GM19025 (cell line): ENCODE measurements at regions not wholly inside any gene's neighbourhood (a gene's known extent, or its start where the extent isn't known, plus 50 kb on each side); places are given as distances from the start of the nearest gene placed in this dataset.

Experiments
- ATAC-seq: cut with Tn5 transposase; IDR thresholded peaks from one replicate; pipeline ENCODE4 v1.9.1; 2021; ENCODE audit warnings: mild to moderate bottlenecking, low read depth, moderate library complexity; ENCODE audit not compliant: unreplicated experiment

GRCh38 chr6:165091121-165091785, 218.2 kb downstream of the C6orf118 start:
- no peak for ATAC-seq

DNA sequence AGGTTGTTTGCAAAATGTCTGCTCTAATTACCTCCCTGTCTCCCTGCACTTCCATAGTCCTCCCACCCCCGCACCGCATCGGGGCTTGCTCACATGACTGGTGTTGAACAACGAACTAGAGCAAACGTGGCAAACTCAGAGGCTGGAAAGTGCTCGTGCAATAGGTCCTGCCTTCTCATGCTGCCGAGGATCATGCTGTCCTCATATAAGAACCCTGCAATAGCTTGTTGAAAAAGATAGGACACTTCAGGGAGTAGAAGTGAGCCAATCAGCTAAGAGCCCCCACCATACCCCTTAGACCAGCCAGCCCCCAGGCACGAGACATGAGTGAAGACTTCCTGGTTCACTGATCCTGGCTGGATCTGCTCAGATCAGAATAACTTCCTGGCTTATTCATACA, 219.2 kb downstream of the C6orf118 start:
- no peak for ATAC-seq

DNA sequence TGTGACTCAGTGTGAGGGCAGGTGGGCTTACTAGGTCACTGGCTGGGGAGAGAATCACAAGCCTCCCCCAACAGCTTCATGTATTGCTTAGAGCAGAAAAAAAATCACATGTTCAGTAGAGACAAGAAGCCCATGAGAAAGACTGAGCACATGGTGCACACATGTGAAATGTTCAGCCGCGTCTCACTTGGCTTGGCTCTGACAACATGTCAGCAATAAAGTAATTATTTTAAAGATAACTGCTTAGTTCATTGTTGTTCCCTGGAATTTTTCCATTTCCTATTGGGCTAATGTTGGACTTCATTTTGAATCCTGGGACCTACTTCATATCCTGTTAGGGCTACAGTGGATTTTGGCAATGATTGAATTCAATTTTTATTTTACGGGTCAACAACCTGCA, 222.6 kb downstream of the C6orf118 start:
- ATAC-seq, result no peak

- ATAC-seq, result no peak
These were observed 226.8 kb downstream of the C6orf118 start for GRCh38 chr6:165082636-165083035.

DNA sequence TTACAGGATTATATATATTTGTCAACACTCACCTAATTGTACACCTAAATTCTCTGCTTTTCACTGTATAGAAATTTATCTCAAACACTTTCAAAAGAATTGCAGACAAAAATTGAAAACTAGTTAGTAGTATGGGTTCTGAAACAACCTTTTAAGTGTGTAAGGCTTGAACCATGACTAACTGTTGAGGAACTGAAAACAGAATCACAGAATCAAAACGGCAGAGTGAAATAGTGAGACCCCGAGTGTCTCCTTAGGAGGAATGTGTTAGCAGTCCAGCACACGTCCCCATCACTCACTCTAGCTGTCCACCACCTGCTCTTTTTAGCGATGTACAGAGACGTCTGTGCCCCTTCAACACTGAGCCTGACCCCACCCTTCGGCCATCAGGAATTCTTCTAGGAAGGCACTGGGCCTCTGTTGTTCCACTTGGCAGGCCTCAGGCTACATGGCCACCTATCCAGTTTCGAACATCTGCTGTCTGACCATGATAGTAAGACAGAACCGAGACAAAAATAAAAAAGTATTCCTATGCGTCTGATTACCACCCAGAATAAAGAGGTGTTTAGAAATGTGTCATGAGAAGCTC, 227.4 kb downstream of the C6orf118 start:
- ATAC-seq, result no peak

DNA sequence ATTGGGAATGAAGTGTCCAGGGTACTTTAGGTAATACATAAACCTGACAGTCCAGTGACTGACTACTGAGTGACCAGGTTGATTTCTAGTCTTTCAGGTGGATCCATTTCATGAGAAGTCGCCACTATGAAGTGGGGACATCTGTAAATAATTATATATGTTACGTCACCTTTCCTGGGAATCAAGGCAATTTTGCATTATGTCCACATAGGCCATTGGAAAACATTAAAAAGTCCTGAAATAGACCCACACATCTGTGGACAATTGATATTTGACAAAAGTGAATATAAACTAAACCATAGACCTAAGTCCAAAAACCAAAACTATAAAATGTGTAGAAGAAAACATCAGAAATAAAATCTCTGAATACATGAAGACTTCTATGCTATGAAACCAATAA, 231.5 kb downstream of the C6orf118 start:
- ATAC-seq, result no peak

- no peak for ATAC-seq
These were observed 237.5 kb downstream of the C6orf118 start for GRCh38 chr6:165071906-165072305.

DNA sequence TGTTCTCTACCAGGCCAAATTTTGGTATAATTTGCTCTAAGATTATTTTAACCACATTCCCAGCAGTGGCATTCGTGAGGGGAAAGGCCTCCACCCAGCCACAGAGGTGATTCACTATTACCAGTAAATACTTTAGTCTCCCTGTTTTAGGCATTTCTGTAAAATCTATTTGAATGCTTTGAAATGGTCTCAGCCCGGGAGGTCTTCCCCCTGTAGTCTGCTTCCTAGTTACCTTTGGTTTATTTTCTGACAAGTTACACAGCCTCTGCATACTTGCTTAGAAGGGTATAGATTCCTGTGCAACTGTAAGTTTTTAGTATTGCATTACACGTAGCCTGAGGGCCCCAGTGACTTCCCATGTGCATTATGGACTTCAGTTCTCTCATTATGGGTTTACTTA, 248.7 kb downstream of the C6orf118 start:
- no peak for ATAC-seq

GRCh38 chr6:165059032-165059431, 250.4 kb downstream of the C6orf118 start:
- ATAC-seq, result no peak

- ATAC-seq, result no peak
These were observed 253.1 kb downstream of the C6orf118 start for GRCh38 chr6:165056292-165056691.

GRCh38 chr6:165055231-165055630, 254.2 kb downstream of the C6orf118 start:
- no peak for ATAC-seq

DNA sequence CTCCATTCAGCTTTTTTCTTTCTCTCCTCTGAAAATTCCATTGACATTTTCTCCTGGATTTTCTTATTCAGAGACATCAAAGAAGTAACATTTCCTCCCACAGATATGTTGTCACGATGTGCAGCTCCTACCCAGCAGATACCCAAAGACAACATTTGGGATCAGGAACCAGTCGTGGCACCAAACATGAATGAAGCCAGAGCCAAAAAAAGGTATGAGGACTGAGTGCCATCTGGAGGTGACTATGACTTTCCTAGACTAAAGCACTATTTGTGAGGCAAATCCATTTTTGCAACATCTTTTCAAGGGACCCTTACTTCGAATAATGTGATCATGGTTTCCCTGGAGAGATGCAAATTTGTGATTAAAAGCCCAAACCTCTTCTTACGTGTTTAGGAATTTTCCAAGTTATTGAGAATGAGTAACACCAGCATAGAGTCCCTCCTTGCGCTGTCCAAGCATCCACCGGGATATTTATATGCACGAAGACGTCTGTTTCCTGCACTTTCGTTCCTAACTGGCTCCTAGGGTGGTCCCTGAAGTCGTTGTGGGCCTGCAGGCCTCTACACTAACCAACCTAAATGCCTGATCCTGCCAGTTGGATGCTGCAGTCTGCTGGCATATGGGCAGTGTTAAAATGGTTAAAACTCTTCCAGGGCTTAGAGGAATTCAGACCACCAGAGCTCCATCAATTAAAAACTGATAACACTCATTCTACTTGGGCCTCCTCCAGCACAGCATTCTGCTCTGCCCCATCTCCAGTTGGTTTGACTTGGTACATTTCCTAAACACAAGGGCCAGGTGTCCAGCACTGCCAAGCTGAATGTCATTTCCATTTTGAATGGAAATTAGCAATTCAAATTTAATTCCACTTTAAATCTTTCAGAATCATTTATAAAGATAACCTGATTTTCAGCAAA, 256.6 kb downstream of the C6orf118 start:
- no peak for ATAC-seq

GRCh38 chr6:165049362-165049761, 260.0 kb downstream of the C6orf118 start:
- ATAC-seq, result no peak

- ATAC-seq, result no peak
These were observed 261.5 kb downstream of the C6orf118 start for GRCh38 chr6:165047952-165048351.

- ATAC-seq, result no peak
These were observed 263.8 kb downstream of the C6orf118 start for GRCh38 chr6:165045631-165046030.

DNA sequence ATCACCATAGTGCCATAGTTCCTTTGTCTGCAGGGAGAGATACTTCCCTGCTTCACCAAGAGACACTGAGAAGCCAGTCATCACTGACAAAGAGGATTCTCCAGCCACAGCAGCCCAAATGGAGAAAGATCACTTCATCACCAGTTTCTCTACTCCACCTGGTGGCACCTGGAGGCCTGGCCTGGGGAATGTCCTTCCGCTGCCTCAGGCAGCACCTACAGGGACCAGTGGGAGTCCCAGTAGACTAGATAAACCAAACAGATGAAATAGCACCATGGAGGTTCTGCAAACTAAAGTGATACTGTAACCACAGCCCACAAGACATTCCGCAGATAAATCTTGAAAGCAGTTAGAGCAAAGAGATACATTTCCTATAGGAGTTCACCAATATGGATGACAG, 266.5 kb downstream of the C6orf118 start:
- ATAC-seq, result no peak

GRCh38 chr6:165040440-165040839, 269.0 kb downstream of the C6orf118 start:
- ATAC-seq, result no peak

DNA sequence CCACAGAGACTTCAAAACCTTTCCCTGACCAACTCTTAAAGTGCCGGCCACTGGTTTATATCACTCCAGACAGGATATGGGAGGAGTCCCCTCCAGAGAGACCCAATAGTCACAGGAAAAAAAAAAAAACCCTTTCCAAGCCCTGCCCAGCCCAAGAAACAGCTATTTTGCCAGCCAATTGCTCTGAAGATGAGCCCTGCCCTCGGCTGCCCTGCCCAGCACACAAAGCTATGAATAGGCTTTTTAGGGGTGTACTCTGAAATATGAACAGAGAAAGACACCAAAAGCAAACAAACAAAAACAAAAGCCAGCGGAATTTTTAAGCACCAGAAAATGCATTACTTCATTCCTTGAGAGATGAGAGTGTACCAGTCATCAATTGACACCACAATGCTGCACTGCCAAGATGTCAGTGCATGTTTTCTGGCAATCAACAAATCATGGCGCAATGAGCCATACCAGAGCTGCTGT, 275.1 kb downstream of the C6orf118 start:
- no peak for ATAC-seq

DNA sequence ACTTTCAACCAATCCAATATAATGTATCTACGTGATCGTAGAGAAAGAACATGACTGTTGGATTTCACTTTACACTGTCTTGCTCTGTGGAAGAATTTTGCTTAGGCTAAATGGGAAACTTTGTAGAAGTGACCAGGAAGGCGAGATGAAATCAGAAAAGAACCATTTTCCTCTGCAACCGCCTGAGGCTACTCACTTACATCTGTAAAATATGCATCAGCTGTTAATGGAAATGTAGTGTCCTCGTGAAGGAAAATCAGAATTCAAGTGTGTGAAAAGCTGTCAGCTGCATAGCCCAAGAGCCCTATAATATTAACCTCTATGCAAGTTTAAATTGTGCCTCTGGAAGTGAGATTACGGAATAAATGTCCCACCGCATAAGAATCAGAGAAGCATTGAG, 277.9 kb downstream of the C6orf118 start:
- ATAC-seq, result no peak

DNA sequence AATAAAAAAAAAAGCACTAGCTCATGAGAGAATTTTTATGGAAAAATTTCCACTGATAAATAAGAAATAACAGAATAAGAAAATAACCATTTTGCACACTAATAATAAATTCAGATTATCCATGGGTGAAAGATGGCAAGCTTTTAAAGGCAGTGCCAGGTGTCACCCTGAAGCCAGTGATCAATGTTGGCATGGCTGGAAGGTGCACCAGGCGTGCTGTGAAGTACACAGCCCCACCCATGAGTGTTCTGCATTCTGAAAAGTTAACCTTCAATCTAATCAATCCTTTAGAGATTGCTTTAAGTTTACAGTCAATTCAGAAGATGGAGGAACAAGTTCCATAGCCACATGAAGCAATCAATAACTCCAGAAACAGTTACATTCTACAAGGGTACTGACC, 284.4 kb downstream of the C6orf118 start:
- ATAC-seq, result no peak

- no peak for ATAC-seq
These were observed 289.7 kb downstream of the C6orf118 start for GRCh38 chr6:165019681-165020080.
